SU-DHL-6 (cell line): ENCODE measurements at regions not wholly inside any gene's neighbourhood (a gene's known extent, or its start where the extent isn't known, plus 50 kb on each side); places are given as distances from the start of the nearest gene placed in this dataset.

Source experiments
- EZH2phosphoT487 ChIP-seq: fragments of 200-600 bp; sonication (generic), shearing (Covaris generic); conservative IDR thresholded peaks from 2 replicates; pipeline ENCODE4 v1.6.1; 2018; ENCODE audit warnings: mild to moderate bottlenecking, antibody characterized with exemption, low read length, moderate library complexity, mixed read lengths
- TF ChIP-seq, protein P1 (sequence below): fragments of 200-600 bp; sonication (generic); IDR thresholded peaks from one replicate; pipeline ENCODE4 v1.5.1; 2017; ENCODE audit warnings: antibody characterized with exemption, mild to moderate bottlenecking, low read length, moderate library complexity; ENCODE audit not compliant: insufficient read depth, poor library complexity, severe bottlenecking

DNA sequence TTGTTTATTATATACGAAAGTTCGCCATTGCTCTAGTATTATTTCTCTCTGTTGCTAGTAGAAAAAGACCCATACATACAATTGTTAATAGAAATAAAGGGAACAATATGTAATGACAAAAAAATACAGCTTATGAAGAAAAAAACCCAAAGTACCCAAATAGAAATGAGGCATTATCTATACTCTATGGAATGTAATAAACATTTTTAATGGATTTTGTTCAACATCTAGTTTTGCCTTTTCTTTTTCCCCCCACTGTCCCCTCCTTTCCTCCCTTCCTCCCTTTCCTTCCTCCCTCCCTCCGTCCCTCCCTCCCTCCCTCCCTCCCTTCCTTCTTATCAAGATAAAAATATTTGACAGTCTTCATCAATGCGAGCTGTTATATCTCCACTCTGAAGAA, 81.5 kb upstream of the NEK7 start:
- TF ChIP-seq, protein P1, sequence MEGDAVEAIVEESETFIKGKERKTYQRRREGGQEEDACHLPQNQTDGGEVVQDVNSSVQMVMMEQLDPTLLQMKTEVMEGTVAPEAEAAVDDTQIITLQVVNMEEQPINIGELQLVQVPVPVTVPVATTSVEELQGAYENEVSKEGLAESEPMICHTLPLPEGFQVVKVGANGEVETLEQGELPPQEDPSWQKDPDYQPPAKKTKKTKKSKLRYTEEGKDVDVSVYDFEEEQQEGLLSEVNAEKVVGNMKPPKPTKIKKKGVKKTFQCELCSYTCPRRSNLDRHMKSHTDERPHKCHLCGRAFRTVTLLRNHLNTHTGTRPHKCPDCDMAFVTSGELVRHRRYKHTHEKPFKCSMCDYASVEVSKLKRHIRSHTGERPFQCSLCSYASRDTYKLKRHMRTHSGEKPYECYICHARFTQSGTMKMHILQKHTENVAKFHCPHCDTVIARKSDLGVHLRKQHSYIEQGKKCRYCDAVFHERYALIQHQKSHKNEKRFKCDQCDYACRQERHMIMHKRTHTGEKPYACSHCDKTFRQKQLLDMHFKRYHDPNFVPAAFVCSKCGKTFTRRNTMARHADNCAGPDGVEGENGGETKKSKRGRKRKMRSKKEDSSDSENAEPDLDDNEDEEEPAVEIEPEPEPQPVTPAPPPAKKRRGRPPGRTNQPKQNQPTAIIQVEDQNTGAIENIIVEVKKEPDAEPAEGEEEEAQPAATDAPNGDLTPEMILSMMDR, result no peak
- TF ChIP-seq EZH2phosphoT487, result no peak
